ENCODE measurements at regions not wholly inside any gene's neighbourhood (a gene's known extent, or its start where the extent isn't known, plus 50 kb on each side); places are given as distances from the start of the nearest gene placed in this dataset.
"Not testable (repeated sequence)": the region's sequence is repeated elsewhere in the genome, so short reads cannot be mapped to it uniquely, and the experiment has no call there.

DNA sequence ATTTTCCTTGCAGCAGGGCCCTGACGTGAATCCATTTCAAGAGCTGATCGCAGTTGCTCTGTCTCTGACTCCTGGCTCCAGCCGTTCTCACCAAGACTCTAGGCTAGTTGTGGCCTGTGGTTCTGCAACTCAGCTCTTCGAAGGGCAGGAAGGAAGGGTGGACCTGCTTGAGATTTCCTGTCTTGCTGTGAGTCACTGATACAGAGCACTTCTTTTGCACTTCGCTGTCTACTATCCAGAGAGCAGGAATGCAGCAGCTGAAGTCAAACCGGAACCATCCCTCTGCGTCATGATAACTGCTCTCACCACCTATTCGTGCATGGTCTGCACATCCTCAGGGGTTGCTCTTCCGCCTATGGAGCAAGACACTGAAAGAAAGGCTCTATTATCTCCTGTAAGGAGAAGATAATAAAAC lies 59.7 kb downstream of the RAP2B start:
- DNase-seq (ENCODE audit: low read depth), result peak; percentile 99

- not testable (repeated sequence) for DNase-seq (ENCODE audit: low read depth)
Measured at GRCh38 chr3:153226877-153227276, 64.9 kb downstream of the RAP2B start.

- DNase-seq (ENCODE audit: low read depth), result not testable (repeated sequence)
Measured at GRCh38 chr3:153230427-153230826, 68.4 kb downstream of the RAP2B start.

GRCh38 chr3:153231245-153231644 lies 69.2 kb downstream of the RAP2B start:
- not testable (repeated sequence) for DNase-seq (ENCODE audit: low read depth)

GRCh38 chr3:153232050-153232752 lies 70.2 kb downstream of the RAP2B start:
- not testable (repeated sequence) for DNase-seq (ENCODE audit: low read depth)

DNA sequence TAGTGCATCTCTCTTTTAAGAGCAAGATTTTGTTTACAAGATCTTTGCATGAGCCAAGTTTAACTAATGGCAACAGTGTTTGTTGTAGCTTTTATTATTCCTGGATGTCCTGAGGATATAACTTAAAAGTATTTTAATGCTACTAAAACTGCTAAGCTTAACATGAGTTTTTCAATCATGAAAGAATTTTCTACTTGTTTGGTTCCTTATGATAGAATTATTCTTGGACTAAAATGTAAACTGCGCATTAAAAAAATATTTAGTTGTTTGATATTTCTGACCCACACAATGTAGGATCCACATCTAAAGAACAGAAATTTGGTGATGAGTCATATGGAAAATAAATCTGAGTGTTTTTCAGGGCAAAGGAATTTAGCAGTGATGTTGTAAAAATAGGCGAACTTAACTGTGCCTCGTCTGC lies 70.8 kb downstream of the RAP2B start:
- peak; percentile 73 for DNase-seq (ENCODE audit: low read depth)

DNA sequence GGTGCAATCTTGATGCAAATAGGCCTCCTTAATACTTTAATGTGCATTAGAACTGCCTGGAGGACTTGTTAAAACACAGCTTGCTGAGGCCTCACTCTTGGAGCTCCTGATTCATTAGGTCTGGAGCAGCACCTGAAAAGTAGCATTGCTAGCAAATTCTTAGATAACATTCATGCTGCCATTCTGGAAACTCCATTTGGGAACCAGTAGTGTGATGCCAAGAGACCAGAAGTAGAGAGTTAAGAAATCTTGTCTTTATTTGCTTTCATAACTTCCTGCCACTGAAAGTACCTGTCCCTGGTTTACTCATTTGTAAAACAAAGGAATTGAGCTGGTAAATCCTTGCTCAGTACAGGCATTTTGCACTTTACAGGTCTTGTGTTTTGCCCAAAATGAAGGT lies 72.0 kb downstream of the RAP2B start:
- DNase-seq (ENCODE audit: low read depth), result no peak

DNA sequence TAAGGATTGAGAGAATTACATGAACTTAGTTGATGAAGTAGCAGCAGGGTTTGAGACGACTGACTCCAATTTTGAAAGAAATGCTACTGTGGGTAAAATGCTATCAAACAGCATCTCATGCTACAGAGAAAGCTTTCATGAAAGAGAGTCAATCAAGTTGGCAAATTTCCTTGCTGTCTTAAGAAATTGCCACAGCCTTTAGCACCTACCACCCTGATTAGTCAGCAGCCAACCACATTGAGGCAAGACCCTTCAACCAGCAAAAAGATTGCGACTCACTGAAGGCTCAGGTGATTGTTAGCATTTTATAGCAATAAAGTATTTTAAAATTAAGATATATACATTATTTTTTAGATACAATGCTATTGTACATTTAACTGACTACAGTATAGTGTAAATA lies 80.9 kb downstream of the RAP2B start:
- DNase-seq (ENCODE audit: low read depth), result no peak

DNA sequence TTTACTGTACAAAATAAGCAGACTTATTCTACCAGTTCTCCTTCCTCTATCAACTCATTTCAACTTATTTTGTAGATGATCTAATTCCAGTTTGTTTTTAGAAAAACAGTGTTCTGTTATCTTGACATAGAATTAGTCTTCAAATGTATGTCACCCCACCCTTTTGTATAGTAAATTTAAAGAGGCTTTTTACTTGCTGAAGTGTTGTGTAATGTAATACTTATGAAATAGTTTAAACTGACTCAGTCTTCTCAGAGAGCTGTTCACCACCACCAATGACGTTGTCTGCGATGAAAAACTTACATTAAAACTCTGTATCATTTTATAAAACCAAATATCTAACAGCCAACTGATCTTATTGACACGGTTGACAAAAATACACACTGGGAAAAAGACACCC lies 82.9 kb downstream of the RAP2B start:
- DNase-seq (ENCODE audit: low read depth), result no peak

- DNase-seq (ENCODE audit: low read depth), result peak; percentile 56
Measured at GRCh38 chr3:153245661-153246060, 83.6 kb downstream of the RAP2B start.

GRCh38 chr3:153246331-153246730 lies 84.3 kb downstream of the RAP2B start:
- no peak for DNase-seq (ENCODE audit: low read depth)

DNA sequence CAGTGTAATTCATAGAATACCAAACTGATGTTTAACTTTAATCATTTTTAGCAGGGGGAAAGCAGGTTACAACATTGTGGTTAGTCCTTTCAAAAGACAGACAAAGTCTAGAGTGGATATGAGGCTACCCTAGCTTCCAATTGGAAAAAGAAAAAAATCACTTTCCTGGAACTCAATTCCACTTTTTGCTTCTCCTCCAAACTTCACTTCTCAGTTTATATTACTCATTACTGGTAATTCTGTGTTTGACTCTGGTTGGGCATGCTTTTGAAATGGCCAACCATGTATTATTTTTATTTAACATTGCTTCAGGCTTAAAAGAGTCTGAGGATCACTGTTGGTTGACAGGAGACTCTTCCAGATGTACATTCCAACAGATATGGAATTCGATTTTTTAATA lies 84.8 kb downstream of the RAP2B start:
- DNase-seq (ENCODE audit: low read depth), result peak; percentile 61

- DNase-seq (ENCODE audit: low read depth), result no peak
Measured at GRCh38 chr3:153247331-153248330, 85.6 kb downstream of the RAP2B start.

DNA sequence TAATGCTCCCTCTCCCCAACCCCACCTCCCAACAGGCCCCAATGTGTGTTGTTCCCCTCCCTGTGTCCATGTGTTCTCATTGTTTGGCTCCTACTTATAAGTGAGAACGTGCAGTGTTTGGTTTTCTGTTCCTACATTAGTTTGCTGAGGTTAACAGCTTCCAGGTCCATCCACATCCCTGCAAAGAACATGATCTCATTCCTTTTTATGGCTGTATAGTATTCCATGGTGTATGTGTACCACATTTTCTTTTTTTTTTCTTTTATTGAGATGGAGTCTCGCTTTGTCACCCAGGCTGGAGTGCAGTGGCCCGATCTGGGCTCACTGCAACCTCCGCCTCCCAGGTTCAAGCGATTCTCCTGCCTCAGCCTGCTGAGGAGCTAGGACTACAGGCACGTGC lies 86.8 kb downstream of the RAP2B start:
- DNase-seq (ENCODE audit: low read depth), result not testable (repeated sequence)

GRCh38 chr3:153249906-153250305 lies 87.9 kb downstream of the RAP2B start:
- no peak for DNase-seq (ENCODE audit: low read depth)

DNA sequence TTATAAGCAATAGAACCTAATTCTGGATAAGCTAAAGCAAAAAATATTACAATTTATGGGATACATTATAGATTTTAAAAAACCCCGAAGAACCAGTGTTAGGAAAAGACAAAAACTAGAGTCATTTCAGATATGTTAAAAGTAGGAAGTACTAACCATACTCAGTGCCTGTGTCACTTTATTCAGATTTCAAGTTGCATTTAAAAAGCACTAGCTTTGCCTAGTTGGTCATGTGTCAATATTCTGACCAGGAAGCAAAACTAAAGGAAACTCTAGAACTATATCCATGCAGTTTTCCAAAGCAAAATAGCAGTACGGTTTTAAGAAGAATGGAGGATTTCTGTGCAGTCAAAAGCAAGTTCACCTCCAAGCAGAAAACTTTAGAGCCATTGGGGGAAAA lies 88.4 kb downstream of the RAP2B start:
- no peak for DNase-seq (ENCODE audit: low read depth)

DNA sequence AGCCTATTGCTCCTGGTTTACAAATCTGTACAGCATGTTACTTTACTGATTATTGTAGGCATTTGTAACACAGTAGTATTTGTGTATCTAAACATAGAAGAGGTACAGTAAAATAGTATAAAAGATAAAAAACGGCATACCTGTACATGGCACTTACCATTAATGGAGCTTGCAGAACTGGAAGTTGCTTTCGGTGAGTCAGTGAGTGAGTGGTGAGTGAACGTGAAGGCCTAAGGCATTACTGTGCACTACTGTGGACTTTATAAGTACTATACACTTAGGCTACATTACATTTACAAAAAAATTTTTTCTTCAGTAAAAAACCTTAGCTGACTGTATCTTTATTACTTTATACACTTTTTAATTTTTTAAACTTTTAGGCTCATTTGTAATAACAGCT lies 90.9 kb downstream of the RAP2B start:
- DNase-seq (ENCODE audit: low read depth), result no peak

DNA sequence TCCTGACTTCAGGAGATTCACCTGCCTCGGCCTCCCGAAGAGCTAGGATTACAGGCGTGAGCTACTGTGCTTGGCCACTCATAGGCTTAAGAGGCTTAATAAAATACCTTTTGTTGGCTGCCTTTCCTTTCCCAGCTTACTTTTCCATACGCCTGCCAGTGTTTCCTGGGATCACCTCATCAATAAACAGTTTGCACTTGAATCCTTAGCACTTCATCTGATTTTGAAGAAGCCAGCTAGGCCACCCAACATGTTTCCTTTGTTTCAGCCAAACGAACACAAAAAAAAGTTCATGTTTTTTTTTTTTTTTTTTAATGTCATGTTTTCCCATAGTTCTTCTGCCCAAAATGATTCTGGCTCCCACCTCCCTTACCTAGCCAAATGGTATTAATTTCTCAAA lies 92.3 kb downstream of the RAP2B start:
- DNase-seq (ENCODE audit: low read depth), result no peak

DNA sequence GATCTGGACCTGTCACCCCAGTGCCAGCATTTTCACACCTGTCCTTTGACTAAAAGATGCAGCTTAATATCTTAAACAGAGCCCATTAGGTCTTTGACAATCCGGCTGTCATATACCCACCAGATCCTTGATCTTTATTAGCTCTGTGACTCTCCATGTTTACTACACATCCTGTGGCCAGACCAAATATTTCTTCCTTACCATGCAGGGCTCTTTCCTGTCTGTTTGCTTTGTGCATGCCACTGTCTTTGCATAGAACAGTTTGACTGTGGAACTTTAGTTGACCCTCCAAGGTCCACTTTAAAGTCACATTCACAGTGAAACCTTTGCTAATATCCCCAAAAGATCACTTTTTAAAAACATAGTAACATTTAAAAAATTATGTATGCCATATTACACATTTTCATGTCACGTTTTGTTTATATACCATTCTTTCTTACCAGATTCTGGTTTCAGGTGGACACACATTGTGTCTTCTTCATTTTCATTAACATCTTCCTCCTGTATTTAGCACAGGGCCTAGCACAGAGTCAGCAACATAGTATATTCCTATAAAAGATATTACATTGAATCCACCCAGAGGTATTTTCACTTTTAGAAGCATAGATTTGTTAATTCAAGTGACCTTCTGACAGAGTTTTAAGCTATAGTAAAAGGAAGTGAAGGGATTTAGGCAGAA lies 95.8 kb downstream of the RAP2B start:
- DNase-seq (ENCODE audit: low read depth), result no peak

DNA sequence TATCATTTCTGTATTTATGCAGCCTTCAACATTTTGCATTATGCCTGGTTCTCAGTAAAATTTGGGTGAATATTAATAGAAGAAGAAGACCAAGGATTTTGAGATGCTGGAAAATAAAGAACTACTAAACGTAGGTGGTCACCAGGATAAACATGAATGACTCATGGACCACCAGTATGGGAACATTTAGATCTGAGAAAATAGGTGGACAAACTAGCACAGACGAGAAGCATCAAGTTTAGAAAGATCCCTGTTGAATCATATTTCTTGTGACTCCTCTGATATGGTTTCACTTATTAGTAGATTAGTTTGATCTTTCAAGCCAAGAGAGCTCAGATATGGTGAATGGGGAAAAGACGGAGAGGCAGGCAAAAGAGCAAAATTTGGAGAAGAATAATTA lies 97.9 kb downstream of the RAP2B start:
- peak; percentile 36 for DNase-seq (ENCODE audit: low read depth)

DNA sequence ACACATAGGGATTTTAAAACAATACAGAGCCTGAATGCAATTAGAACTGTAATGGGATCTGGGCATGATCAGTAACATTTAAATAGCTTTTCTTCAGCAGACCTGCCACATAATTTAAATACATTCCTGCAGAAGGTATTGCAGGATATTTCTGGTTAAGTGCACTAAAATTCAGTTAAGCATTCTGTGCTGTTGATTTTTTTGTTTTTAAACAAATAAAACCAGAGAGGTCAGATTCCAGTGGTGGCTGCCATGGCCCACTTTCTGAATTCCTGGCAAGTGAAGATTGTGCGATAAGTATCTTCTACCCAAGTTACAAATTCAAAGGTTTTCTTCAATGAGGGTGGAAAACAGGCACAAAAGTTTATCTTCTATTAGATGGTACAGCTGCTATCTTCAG lies 98.7 kb downstream of the RAP2B start:
- no peak for DNase-seq (ENCODE audit: low read depth)

DNA sequence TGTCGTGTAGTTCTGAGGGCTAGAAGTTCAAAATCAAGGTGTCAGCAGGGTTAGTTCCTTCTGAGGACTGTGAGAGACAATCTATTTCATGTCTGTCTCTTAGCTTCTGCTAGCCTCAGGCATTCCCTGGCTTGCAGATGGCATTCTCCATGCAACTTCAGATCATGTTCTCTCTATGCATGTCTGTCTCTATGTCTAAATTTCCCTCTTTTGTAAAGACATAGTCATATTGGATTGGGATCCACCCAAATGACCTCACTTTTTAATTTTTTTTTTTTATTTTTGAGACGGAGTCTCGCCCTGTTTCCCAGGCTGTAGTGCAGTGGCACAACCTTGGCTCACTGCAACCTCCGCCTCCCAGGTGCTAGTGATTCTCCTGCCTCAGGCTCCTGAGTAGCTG lies 104.6 kb downstream of the RAP2B start:
- DNase-seq (ENCODE audit: low read depth), result no peak
